ENCODE measurements at regions not wholly inside any gene's neighbourhood (a gene's known extent, or its start where the extent isn't known, plus 50 kb on each side); places are given as distances from the start of the nearest gene placed in this dataset.

DNA sequence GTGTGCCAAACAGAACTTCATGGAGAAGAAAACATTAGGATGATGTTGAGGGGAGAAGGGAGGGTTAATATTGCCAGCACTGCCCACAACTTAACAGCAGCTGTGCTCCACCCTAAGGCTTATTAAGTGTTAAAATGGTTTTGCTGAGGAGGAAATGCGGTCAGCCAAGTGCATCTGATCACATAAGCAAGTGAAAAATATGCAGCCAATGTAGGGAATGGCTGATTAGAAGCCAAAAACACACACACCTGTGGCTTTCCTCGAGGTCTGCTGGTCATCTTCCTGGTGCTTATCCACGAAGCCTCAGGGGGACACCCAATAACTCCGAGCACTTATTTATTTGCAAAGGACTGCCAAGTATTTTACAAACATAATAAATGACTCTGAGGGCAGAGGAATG is 66.3 kb upstream of the GPR45 start:
- H3K4me3 ChIP-seq (ENCODE audit: control insufficient read depth, low read depth, low read length): no peak overlapping the region
- no peak for DNase-seq (ENCODE audit: low read depth)
- TF ChIP-seq, protein P1, sequence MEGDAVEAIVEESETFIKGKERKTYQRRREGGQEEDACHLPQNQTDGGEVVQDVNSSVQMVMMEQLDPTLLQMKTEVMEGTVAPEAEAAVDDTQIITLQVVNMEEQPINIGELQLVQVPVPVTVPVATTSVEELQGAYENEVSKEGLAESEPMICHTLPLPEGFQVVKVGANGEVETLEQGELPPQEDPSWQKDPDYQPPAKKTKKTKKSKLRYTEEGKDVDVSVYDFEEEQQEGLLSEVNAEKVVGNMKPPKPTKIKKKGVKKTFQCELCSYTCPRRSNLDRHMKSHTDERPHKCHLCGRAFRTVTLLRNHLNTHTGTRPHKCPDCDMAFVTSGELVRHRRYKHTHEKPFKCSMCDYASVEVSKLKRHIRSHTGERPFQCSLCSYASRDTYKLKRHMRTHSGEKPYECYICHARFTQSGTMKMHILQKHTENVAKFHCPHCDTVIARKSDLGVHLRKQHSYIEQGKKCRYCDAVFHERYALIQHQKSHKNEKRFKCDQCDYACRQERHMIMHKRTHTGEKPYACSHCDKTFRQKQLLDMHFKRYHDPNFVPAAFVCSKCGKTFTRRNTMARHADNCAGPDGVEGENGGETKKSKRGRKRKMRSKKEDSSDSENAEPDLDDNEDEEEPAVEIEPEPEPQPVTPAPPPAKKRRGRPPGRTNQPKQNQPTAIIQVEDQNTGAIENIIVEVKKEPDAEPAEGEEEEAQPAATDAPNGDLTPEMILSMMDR (IDR thresholded peaks at IDR 0.05; ENCODE audit: control insufficient read depth, insufficient read depth, low read depth, low read length, missing control alignments): no peak

DNA sequence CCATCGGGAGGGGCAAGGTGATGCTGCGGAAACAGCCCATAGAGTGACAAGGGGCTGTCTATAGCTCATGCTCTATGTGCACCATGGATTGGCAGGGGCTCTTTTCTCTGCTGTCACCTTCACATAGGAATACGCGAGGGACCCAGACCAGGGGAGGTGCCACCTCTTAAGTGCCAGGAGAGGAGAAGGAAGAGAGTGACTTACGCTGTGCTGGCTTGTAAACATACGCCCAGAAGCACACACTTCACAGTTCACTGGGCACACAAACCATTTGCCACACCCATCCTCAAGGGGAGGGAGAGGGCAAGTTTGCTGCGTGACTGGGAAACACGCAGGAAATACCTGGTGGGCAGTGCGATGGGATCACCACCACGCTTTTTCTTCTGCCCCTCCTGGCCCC is 65.1 kb upstream of the GPR45 start:
- TF ChIP-seq, protein P1 (IDR thresholded peaks at IDR 0.05; ENCODE audit: control insufficient read depth, insufficient read depth, low read depth, low read length, missing control alignments): no peak
- no peak for DNase-seq (ENCODE audit: low read depth)
- no peak overlapping the region for H3K4me3 ChIP-seq (ENCODE audit: control insufficient read depth, low read depth, low read length)

DNA sequence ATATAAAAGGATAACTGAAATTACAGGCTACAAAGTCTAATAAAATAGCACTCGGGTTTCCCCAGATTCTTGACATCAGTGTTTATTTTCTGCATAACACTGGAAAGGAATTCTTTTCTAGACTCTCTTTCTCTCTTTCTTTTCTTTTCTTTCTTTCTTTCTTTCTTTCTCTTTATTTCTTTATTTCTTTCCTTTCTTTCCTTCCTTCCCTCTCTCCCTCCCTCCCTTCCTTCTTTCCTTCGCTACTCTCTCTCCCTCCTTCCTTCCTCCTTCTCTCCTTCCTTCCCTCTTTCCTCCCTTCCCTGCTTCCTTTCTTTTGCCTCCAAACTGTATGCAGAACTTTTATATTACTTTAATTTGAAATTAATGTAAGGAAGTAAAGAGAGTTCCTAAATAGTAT is 64.5 kb upstream of the GPR45 start:
- H3K4me3 ChIP-seq (ENCODE audit: control insufficient read depth, low read depth, low read length): no peak overlapping the region
- TF ChIP-seq, protein P1 (IDR thresholded peaks at IDR 0.05; ENCODE audit: control insufficient read depth, insufficient read depth, low read depth, low read length, missing control alignments): no peak
- DNase-seq (ENCODE audit: low read depth): no peak

DNA sequence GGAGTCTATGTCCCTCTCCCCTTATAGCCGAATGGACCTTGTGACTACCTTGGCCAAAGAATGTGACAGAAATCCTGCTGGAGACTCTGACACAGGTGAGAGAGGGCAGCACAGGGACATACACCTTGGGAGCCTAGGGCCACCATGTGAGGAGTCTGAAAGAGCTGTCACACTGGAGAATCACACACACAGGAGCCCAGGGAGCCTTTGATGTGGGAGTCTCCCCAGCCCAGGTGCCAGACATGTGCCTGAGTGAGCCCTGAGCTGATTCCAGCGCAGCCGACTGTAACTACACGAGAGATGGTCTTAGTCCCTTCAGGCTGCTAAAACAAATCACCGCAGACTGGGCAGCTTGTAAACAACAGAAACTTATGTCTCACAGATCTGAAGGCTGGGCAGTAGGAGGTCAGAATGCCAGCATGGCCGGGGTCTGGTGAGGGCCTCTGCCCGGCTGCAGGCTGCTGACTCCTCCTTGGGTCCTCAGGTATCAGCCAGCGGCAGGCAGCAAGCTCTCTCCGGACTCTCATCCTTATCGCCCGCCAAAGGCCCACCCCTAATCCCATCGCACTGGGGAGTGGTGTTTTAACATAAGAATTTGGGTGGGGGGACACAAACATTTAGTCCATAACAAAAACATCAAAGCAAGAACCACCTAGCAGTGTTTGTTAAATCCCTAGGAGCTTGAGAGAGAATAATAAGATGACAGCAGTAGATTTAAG is 63.8 kb upstream of the GPR45 start:
- H3K4me3 ChIP-seq (ENCODE audit: control insufficient read depth, low read depth, low read length): no peak overlapping the region
- TF ChIP-seq, protein P1 (IDR thresholded peaks at IDR 0.05; ENCODE audit: control insufficient read depth, insufficient read depth, low read depth, low read length, missing control alignments): no peak
- no peak for DNase-seq (ENCODE audit: low read depth)

DNA sequence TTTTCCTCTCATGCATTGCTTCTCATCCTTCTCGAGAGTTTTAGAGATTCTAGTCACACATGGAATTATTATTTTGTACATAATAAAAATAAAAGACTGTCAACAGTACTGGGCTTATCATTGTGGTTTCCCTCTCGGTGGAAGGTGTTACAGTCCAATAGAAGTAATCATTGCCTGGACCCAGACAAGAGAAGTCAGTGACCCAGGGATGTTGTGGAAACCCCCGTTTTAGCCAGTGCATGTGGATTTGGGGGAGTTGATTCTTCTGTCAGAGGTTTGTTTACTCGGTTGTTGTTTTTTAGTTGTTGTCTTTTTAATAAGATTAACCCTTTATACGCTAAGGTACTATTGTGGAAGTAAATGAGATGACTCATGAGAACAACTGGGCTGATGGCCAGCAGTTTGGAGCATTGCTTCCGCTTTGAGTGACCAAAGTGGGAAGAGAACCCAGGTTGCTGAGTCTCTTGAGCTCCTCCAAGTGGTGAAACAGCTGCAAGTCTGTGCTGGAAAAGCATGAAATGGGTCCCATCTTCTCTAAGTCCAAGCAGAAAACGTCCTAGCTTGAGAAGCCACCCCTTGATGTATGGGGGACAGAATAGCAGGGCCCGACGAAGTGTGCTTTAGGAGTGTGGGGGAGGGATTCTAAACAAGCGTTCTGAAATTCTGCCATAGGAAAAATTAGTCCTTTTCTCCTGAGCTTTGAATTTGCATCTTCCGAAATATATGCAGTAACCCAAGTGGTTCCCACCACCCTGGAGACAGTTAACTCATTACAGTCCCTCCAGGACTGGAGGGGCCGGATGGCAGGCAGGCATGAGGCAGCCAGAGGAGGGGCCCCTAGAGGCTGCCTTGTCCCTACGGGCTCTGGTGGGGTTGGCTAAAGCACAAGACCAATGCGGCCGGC is 61.8 kb upstream of the GPR45 start:
- TF ChIP-seq, protein P1 (IDR thresholded peaks at IDR 0.05; ENCODE audit: control insufficient read depth, insufficient read depth, low read depth, low read length, missing control alignments): peak; percentile 69
- no peak overlapping the region for H3K4me3 ChIP-seq (ENCODE audit: control insufficient read depth, low read depth, low read length)
- peak; percentile 56 for DNase-seq (ENCODE audit: low read depth)

DNA sequence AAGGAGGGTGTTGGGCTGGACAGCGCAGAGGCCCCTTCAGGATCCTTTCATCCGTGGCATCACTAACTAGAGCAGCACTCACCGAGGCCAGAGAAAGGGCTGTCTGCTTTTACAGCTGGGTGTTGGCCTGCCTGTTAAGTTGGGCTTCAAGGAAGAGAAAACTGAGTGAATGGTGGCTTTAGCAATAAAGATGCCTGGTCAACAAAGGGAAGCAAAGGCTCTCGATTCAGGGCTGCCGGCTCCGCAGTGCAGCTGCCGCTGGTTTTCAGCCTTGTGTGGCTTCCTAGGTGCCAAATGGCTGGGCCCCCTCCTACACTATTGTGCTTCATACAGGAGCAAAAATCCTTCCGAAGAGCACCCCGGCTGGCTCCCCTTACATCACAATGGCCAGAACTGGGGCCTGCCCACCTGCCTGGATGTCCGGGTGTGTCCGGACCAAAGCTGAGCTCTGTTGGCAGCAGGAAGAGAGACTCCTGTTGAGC is 61.0 kb upstream of the GPR45 start:
- DNase-seq (ENCODE audit: low read depth): no peak
- TF ChIP-seq, protein P1 (IDR thresholded peaks at IDR 0.05; ENCODE audit: control insufficient read depth, insufficient read depth, low read depth, low read length, missing control alignments): no peak
- H3K4me3 ChIP-seq (ENCODE audit: control insufficient read depth, low read depth, low read length): no peak overlapping the region

Data from AG09309 (cell line).